ENCODE measurements at regions not wholly inside any gene's neighbourhood (a gene's known extent, or its start where the extent isn't known, plus 50 kb on each side); places are given as distances from the start of the nearest gene placed in this dataset.

- H3K27ac ChIP-seq = no peak overlapping the region
- no peaks in the 10 kb centered on the region for H3K27me3 ChIP-seq
- 95% methylated on average over 1 of the region's 1 CpG for WGBS (ENCODE audit: insufficient coverage, low coverage, low lambda C conversion rate, missing lambda C conversion rate)
- no peak overlapping the region for H3K4me3 ChIP-seq
- H3K36me3 ChIP-seq = no peaks in the 10 kb centered on the region
- H3K4me1 ChIP-seq = no peaks in the 10 kb centered on the region
- intact Hi-C loops (cut with DNase I) = no loop called here
- no peaks in the 10 kb centered on the region for H3K9me3 ChIP-seq
- no peak for ATAC-seq
- TF ChIP-seq POLR2A (IDR thresholded peaks at IDR 0.05) (no peak), CTCF (IDR thresholded peaks at IDR 0.05) (no peak)
- no peak for DNase-seq
Measured at GRCh38 chr21:29419422-29419821, 120.7 kb downstream of the BACH1 start.

- WGBS (ENCODE audit: insufficient coverage, low coverage, low lambda C conversion rate, missing lambda C conversion rate) = 49% methylated on average over 2 of the region's 2 CpGs
Measured at GRCh38 chr21:29423099-29423870, 124.6 kb downstream of the BACH1 start.

GRCh38 chr21:29424728-29425127 lies 126.0 kb downstream of the BACH1 start:
- Histone ChIP-seq H3K4me3 (no peak overlapping the region), H3K27ac (no peak overlapping the region), H3K36me3 (no peaks in the 10 kb centered on the region), H3K4me1 (no peaks in the 10 kb centered on the region), H3K9me3 (no peaks in the 10 kb centered on the region), H3K27me3 (no peaks in the 10 kb centered on the region)
- no peak for ATAC-seq
- TF ChIP-seq POLR2A (IDR thresholded peaks at IDR 0.05) = no peak
- TF ChIP-seq CTCF (IDR thresholded peaks at IDR 0.05) = no peak
- intact Hi-C loops (cut with DNase I) = no loop called here
- 83% methylated on average over 2 of the region's 2 CpGs for WGBS (ENCODE audit: insufficient coverage, low coverage, low lambda C conversion rate, missing lambda C conversion rate)
- DNase-seq = no peak

More at GRCh38 chr21:29423099-29423870, 124.6 kb downstream of the BACH1 start:
- Histone ChIP-seq H3K27me3 (no peaks in the 10 kb centered on the region), H3K36me3 (no peaks in the 10 kb centered on the region), H3K4me3 (no peak overlapping the region), H3K9me3 (no peaks in the 10 kb centered on the region), H3K4me1 (no peaks in the 10 kb centered on the region), H3K27ac (no peak overlapping the region)
- no peak for ATAC-seq
- no peak for DNase-seq
- TF ChIP-seq POLR2A (IDR thresholded peaks at IDR 0.05) (no peak), CTCF (IDR thresholded peaks at IDR 0.05) (no peak)
- intact Hi-C loops (cut with DNase I) = no loop called here

GRCh38 chr21:29429218-29429617 lies 130.5 kb downstream of the BACH1 start:
- intact Hi-C loops (cut with DNase I) = no loop called here
- no peaks in the 10 kb centered on the region for H3K27me3 ChIP-seq

More at GRCh38 chr21:29429218-29429617, 130.5 kb downstream of the BACH1 start:
- no peak for TF ChIP-seq POLR2A (IDR thresholded peaks at IDR 0.05)
- TF ChIP-seq CTCF (IDR thresholded peaks at IDR 0.05) = no peak
- ATAC-seq = no peak
- no peak for DNase-seq
- H3K9me3 ChIP-seq = no peaks in the 10 kb centered on the region
- H3K4me3 ChIP-seq = no peak overlapping the region
- H3K36me3 ChIP-seq = no peaks in the 10 kb centered on the region
- H3K4me1 ChIP-seq = no peaks in the 10 kb centered on the region
- no peak overlapping the region for H3K27ac ChIP-seq

Measured in right lobe of liver (tissue), 6 donors.